ENCODE measurements at regions not wholly inside any gene's neighbourhood (a gene's known extent, or its start where the extent isn't known, plus 50 kb on each side); places are given as distances from the start of the nearest gene placed in this dataset.

DNA sequence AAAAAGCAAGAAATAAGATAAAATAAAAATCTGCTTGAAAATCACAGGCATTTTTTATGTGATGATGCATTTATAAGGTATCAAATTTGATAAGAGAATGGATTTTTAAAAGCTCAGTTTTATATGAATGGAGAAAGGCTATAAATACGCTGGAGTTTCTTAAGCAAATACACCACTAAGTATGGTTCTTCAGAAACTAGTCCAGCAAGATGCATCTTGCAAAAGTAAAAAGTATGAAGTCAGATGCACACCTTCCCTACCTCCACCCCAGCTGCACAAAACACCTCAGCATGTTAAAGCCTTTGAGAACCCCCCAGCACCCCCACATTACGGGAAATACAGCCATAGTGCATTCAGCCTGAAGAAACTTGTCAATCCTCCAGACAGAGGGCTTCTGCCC is 143.1 kb upstream of the PROX1 start:
- TF ChIP-seq, protein P1, sequence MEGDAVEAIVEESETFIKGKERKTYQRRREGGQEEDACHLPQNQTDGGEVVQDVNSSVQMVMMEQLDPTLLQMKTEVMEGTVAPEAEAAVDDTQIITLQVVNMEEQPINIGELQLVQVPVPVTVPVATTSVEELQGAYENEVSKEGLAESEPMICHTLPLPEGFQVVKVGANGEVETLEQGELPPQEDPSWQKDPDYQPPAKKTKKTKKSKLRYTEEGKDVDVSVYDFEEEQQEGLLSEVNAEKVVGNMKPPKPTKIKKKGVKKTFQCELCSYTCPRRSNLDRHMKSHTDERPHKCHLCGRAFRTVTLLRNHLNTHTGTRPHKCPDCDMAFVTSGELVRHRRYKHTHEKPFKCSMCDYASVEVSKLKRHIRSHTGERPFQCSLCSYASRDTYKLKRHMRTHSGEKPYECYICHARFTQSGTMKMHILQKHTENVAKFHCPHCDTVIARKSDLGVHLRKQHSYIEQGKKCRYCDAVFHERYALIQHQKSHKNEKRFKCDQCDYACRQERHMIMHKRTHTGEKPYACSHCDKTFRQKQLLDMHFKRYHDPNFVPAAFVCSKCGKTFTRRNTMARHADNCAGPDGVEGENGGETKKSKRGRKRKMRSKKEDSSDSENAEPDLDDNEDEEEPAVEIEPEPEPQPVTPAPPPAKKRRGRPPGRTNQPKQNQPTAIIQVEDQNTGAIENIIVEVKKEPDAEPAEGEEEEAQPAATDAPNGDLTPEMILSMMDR (IDR thresholded peaks at IDR 0.05) = no peak
- no peak for TF ChIP-seq POLR2A (IDR thresholded peaks at IDR 0.05)

All from lower leg skin (tissue), 3 donors.